ENCODE measurements at regions not wholly inside any gene's neighbourhood (a gene's known extent, or its start where the extent isn't known, plus 50 kb on each side); places are given as distances from the start of the nearest gene placed in this dataset.
"Not testable (repeated sequence)": the region's sequence is repeated elsewhere in the genome, so short reads cannot be mapped to it uniquely, and the experiment has no call there.

DNA sequence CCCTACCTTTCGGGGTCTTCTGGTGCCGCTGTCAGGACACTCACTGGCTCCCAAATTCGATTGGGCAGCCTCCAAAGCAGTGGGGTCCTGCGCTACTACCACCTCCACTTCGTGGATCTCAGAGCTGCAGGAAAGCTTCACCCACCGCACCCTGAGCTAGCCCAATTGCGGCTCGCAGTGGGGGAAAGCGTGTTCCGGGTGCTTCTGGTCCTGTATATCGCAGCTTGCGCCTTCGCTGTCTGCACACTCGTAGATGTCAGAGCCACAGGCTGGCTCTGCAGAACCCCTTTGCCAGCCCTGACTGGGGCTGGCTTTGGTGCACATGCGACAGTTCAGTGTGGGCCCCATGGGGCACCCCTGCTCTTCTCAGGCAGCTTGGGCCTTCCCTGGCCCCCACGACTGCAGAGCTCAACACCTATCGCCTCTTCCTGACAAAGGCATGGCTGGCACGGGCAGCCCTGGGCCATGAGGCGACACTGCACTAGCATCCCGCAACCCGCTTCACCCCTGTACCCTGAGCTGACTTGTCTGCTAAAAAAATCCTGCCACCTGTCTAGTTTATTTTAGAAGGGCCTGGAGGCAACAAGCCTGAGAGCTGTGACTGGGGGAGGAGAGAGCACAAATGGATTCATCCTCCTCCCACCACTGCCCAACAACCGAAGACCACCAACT, 78.7 kb upstream of the ABI1 start:
- TF ChIP-seq, protein P1, sequence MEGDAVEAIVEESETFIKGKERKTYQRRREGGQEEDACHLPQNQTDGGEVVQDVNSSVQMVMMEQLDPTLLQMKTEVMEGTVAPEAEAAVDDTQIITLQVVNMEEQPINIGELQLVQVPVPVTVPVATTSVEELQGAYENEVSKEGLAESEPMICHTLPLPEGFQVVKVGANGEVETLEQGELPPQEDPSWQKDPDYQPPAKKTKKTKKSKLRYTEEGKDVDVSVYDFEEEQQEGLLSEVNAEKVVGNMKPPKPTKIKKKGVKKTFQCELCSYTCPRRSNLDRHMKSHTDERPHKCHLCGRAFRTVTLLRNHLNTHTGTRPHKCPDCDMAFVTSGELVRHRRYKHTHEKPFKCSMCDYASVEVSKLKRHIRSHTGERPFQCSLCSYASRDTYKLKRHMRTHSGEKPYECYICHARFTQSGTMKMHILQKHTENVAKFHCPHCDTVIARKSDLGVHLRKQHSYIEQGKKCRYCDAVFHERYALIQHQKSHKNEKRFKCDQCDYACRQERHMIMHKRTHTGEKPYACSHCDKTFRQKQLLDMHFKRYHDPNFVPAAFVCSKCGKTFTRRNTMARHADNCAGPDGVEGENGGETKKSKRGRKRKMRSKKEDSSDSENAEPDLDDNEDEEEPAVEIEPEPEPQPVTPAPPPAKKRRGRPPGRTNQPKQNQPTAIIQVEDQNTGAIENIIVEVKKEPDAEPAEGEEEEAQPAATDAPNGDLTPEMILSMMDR (IDR thresholded peaks at IDR 0.05; ENCODE audit: insufficient read depth in 1 of 2, low read depth in 1 of 2, low read length in 1 of 2, severe bottlenecking in 1 of 2, unreplicated experiment in 1 of 2), result no peak
- H3K36me3 Mint-ChIP-seq (ENCODE audit: insufficient read depth, unreplicated experiment), result no peaks in the 10 kb centered on the region
- Histone ChIP-seq H3K4me3 (ENCODE audit: low read depth, low read length) (no peak overlapping the region), H3K9me3 (no peaks in the 10 kb centered on the region), H3K4me1 (no peaks in the 10 kb centered on the region), H3K27me3 (replicated peaks; ENCODE audit: control insufficient read depth, insufficient read depth, low read length) (no peaks in the 10 kb centered on the region), H3K36me3 (ENCODE audit: control insufficient read depth, insufficient read depth, low read length) (no peaks in the 10 kb centered on the region)
- BruUV-seq (replicated peaks), result no TSS peak
- CTCF ChIA-PET, result no interaction called here
- no peak overlapping the region for H3K27ac Mint-ChIP-seq (ENCODE audit: unreplicated experiment)
- H3K9me3 Mint-ChIP-seq (ENCODE audit: unreplicated experiment), result no peaks in the 10 kb centered on the region
- H3K4me1 Mint-ChIP-seq (ENCODE audit: low read depth, unreplicated experiment), result no peaks in the 10 kb centered on the region
- no peak for DNase-seq
- intact Hi-C loops (cut with micrococcal nuclease; ENCODE audit: unreplicated experiment), result no loop called here
- peaks cover 2% of the 10 kb centered on the region for H3K27me3 Mint-ChIP-seq (ENCODE audit: insufficient read depth, unreplicated experiment)
- POLR2A ChIA-PET, result no interaction called here
- H3K4me3 Mint-ChIP-seq (ENCODE audit: unreplicated experiment), result no peak overlapping the region

GRCh38 chr10:26938578-26938977, 77.8 kb upstream of the ABI1 start:
- H3K27me3 ChIP-seq (replicated peaks; ENCODE audit: control insufficient read depth, insufficient read depth, low read length), result no peaks in the 10 kb centered on the region
- no peaks in the 10 kb centered on the region for H3K36me3 ChIP-seq (ENCODE audit: control insufficient read depth, insufficient read depth, low read length)
- H3K4me3 ChIP-seq (ENCODE audit: low read depth, low read length), result no peak overlapping the region
- H3K4me1 ChIP-seq, result no peaks in the 10 kb centered on the region
- TF ChIP-seq, protein P1 (IDR thresholded peaks at IDR 0.05; ENCODE audit: insufficient read depth in 1 of 2, low read depth in 1 of 2, low read length in 1 of 2, severe bottlenecking in 1 of 2, unreplicated experiment in 1 of 2), result no peak
- no peak for DNase-seq
- no peaks in the 10 kb centered on the region for H3K4me1 Mint-ChIP-seq (ENCODE audit: low read depth, unreplicated experiment)
- CTCF ChIA-PET, result no interaction called here
- no TSS peak for BruUV-seq (replicated peaks)
- H3K27ac Mint-ChIP-seq (ENCODE audit: unreplicated experiment), result no peak overlapping the region
- POLR2A ChIA-PET, result no interaction called here
- intact Hi-C loops (cut with micrococcal nuclease; ENCODE audit: unreplicated experiment), result no loop called here
- no peaks in the 10 kb centered on the region for H3K9me3 Mint-ChIP-seq (ENCODE audit: unreplicated experiment)
- peaks cover 4% of the 10 kb centered on the region for H3K27me3 Mint-ChIP-seq (ENCODE audit: insufficient read depth, unreplicated experiment)
- H3K4me3 Mint-ChIP-seq (ENCODE audit: unreplicated experiment), result no peak overlapping the region
- no peaks in the 10 kb centered on the region for H3K36me3 Mint-ChIP-seq (ENCODE audit: insufficient read depth, unreplicated experiment)
- no peaks in the 10 kb centered on the region for H3K9me3 ChIP-seq

GRCh38 chr10:26937371-26937770, 76.6 kb upstream of the ABI1 start:
- no peak overlapping the region for H3K4me3 Mint-ChIP-seq (ENCODE audit: unreplicated experiment)
- TF ChIP-seq, protein P1 (IDR thresholded peaks at IDR 0.05; ENCODE audit: insufficient read depth in 1 of 2, low read depth in 1 of 2, low read length in 1 of 2, severe bottlenecking in 1 of 2, unreplicated experiment in 1 of 2), result no peak
- no peak overlapping the region for H3K27ac Mint-ChIP-seq (ENCODE audit: unreplicated experiment)
- H3K27me3 Mint-ChIP-seq (ENCODE audit: insufficient read depth, unreplicated experiment), result peaks cover 4% of the 10 kb centered on the region
- ChIA-PET POLR2A (no interaction called here), CTCF (interaction anchor here (0.7 kb wide), 2 partner anchors 210 to 350 kb away, joined by 3 read pairs; no protein-coding TSS in a partner anchor)
- intact Hi-C loops (cut with micrococcal nuclease; ENCODE audit: unreplicated experiment), result no loop called here
- Histone ChIP-seq H3K4me1 (no peaks in the 10 kb centered on the region), H3K27me3 (replicated peaks; ENCODE audit: control insufficient read depth, insufficient read depth, low read length) (no peaks in the 10 kb centered on the region), H3K36me3 (ENCODE audit: control insufficient read depth, insufficient read depth, low read length) (no peaks in the 10 kb centered on the region), H3K9me3 (no peaks in the 10 kb centered on the region), H3K4me3 (ENCODE audit: low read depth, low read length) (no peak overlapping the region)
- no peaks in the 10 kb centered on the region for H3K36me3 Mint-ChIP-seq (ENCODE audit: insufficient read depth, unreplicated experiment)
- BruUV-seq (replicated peaks), result no TSS peak
- no peak for DNase-seq
- no peaks in the 10 kb centered on the region for H3K4me1 Mint-ChIP-seq (ENCODE audit: low read depth, unreplicated experiment)
- no peaks in the 10 kb centered on the region for H3K9me3 Mint-ChIP-seq (ENCODE audit: unreplicated experiment)

DNA sequence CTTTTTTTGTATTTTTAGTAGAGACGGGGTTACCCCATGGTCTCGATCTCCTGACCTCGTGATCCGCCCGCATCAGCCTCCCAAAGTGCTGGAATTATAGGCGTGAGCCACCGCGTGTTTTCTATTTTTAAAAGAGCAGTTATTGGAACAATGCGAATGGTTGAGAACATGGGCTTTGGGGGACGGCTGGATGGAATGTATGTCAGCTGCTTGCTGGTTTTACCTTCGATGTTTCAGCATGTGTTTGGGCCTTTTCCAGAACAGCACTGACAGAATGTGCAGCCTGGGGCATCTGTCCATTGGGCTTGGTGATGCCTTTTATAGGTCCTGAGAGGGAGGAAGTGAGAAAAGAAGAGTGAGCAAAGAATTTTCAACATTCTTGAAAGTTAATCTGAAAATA, 73.4 kb upstream of the ABI1 start:
- POLR2A ChIA-PET; H3K4me3 ChIP-seq (ENCODE audit: low read depth, low read length); intact Hi-C loops (cut with micrococcal nuclease; ENCODE audit: unreplicated experiment); H3K36me3 ChIP-seq (ENCODE audit: control insufficient read depth, insufficient read depth, low read length); CTCF ChIA-PET; H3K27ac Mint-ChIP-seq (ENCODE audit: unreplicated experiment); H3K27me3 ChIP-seq (replicated peaks; ENCODE audit: control insufficient read depth, insufficient read depth, low read length); H3K9me3 Mint-ChIP-seq (ENCODE audit: unreplicated experiment); BruUV-seq (replicated peaks); H3K4me1 Mint-ChIP-seq (ENCODE audit: low read depth, unreplicated experiment); H3K27me3 Mint-ChIP-seq (ENCODE audit: insufficient read depth, unreplicated experiment); H3K9me3 ChIP-seq; H3K4me3 Mint-ChIP-seq (ENCODE audit: unreplicated experiment); H3K36me3 Mint-ChIP-seq (ENCODE audit: insufficient read depth, unreplicated experiment); H3K4me1 ChIP-seq; DNase-seq: not testable (repeated sequence)

All from Caco-2 (cell line).